ENCODE measurements at regions not wholly inside any gene's neighbourhood (a gene's known extent, or its start where the extent isn't known, plus 50 kb on each side); places are given as distances from the start of the nearest gene placed in this dataset.

- TF ChIP-seq EZH2phosphoT487 (IDR thresholded peaks at IDR 0.05; ENCODE audit: borderline replicate concordance), result no peak
- TF ChIP-seq CTCF (conservative IDR thresholded peaks at IDR 0.05; ENCODE audit: low read length), result no peak
These were observed 173.1 kb downstream of the DHX15 start for GRCh38 chr4:24411299-24411698.
